RKO (cell line): ENCODE measurements at regions not wholly inside any gene's neighbourhood (a gene's known extent, or its start where the extent isn't known, plus 50 kb on each side); places are given as distances from the start of the nearest gene placed in this dataset.
"Not testable (repeated sequence)": the region's sequence is repeated elsewhere in the genome, so short reads cannot be mapped to it uniquely, and the experiment has no call there.

Source experiments
- DNase-seq: peaks from one replicate; pipeline ENCODE4 v3.0.0-alpha.2; 2016; ENCODE audit warnings: low spot score

DNA sequence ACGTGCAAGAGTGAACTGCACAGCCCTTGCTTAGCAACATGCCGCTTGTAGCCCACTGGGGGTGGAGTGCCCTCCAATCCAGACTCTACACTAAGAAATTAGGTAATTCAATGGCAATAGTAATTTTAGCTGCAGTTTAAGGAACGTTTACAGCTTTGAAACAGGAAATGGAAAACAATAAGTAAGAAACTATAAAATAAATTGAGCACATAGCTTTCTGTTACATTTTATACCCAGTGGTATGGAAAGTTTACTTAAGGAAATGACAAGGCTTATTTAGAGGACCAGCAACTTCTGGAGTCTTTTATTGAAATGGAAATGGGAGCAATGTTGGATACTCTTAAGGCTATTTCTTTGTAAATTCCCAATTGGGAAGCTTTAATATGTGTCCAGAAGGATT lies 373.2 kb downstream of the KCNRG start:
- DNase-seq = no peak

DNA sequence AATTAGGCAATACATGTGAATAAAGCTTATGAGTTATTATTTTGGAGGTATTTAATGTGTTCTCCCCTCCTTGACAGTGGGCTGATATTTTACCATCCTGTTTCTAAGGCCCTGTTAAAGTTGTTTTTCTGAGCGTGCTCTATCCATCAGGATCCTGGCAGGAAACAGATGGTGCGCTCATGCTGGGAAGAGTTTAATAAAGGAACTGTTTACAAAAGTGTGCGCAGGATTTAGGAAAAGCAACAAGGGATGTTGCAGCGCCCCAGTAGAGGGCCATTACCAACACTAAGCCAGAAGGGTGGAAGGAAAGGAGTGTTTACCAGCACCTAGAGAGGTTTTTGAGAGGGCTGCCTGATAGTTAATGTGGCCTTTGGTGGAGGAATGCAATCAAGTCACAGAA lies 374.5 kb downstream of the KCNRG start:
- DNase-seq = no peak

DNA sequence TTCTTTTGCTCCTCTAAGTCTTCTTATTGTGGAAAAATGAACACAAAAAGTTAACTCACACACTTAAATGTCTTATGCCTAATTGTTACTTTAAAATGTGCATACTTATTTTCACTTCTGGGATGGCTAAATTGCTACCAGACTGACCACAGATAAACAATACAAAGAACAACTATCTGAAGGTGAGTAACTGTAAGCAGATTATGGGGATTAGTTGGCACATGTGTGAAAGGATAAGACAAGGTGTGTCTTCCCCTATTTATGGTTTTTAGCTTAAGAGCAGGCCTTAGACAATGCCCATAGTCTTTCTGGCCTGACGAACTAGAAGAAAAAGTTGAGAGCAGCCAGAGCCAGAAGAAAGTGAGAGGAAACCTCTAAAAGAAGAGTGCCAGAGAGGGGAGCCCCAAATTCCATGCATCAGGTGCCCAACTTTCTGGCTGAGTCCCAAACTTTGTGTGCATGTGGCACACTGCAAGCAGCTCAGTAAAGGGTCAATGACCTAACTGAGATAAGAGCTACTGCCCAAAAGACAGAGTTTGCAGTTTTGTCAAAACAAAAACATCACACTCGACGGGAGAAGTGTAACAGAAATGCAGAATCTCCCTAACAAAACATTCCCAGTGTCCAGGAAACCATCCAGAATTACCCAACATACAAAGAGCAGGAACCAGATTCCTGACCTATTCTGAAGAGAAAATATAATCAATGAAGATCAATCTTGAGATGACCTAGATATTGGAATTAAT lies 375.4 kb downstream of the KCNRG start:
- DNase-seq = no peak

DNA sequence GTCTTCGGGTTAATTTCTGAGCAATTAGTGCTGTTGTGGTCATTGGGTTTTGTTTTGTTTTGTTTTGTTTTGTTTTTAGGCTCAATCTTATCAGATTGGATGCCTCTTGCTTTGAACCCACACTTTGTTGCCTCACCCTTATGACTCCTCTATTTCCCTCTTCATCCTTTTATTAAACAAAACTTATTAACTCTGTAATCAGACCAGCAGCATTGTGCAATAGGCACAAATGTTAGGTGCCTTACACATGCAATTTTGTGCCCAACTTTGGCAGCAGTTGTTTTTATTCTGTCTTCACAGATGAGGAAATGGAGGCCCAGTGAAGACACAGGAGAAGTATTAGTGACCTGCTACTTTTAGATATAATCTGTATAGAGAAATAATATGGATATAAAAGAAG lies 377.7 kb downstream of the KCNRG start:
- no peak for DNase-seq

DNA sequence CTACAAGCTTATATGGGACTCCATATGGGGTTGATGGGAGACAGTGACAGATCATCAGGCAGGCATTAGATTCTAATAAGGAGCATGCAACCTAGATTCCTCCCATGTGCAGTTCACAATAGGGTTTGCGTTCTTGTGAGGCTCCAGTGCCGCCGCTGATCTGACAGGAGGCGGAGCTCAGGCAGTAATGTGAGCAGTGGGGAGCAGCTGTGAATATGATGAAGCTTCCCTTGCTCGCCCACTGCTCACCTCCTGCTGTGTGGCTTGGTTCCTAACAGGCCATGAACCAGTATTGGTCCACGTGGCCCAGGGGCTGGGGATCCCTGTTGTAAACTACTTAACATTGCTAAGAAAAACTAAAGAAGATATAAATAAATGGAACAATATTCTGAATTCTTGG lies 378.4 kb downstream of the KCNRG start:
- no peak for DNase-seq

DNA sequence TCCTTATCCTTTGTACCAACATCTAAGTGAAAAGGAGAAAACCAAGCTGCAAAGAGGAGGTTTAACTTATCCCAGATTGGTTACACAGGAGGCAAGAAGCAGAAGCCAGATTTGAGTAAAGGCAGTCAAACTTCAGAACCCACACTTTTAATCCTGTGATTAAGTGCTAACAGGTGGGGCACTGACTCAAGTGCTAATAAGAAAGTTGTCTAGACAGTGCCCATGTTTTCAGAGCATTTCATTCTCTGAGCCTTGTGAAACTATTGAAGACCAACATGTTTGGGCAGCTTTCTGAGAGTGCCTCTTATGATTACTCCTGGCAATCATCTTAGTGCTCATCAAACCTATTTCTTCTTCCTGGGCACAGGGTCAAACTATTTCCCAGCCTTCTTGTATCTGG lies 380.8 kb downstream of the KCNRG start:
- DNase-seq = no peak

DNA sequence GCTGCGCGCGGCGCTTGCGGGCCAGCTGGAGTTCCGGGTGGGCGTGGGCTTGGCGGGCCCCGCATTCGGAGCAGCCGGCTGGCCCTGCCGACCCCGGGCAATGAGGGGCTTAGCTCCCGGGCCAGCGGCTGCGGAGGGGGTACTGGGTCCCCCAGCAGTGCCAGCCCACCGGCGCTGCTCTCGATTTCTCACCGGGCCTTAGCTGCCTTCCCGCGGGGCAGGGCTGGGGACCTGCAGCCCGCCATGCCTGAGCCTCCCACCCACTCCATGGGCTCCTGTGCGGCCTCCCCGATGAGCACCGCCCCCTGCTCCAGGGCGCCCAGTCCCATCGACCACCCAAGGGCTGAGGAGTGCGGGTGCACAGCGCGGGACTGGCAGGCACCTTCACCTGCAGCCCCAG lies 381.4 kb downstream of the KCNRG start:
- DNase-seq = not testable (repeated sequence)

DNA sequence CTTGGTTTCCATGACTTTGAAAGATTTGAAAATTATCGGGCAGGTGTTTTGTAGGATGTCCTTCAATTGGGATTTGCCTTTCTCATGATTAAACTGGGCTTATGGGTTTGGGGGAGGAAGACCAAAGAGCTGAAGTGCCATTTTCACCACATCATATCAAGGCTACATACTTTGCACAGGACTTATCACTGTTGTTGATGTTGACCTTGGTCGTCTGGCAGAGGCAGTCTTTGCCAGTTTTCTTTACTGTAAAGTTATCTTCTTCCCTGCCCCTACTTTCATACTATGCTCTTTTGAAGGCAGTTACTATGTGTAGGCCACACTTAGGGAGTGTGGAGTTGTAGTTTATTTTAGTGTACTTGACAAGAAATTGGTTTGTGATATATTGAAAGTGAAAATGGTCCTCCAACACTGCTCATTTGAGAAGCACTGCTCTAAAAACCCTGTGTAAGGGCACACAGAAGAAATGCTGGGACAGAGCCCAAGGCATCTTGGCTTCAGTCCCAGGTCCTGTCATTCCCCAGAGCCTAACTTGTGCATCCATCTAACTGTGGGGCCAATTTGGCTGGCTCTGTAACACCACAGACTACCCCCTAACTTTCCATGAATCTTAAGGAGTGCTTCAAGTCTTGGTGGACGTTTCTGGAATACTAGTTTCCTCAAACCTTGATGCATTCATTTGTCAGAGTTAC lies 384.9 kb downstream of the KCNRG start:
- no peak for DNase-seq

DNA sequence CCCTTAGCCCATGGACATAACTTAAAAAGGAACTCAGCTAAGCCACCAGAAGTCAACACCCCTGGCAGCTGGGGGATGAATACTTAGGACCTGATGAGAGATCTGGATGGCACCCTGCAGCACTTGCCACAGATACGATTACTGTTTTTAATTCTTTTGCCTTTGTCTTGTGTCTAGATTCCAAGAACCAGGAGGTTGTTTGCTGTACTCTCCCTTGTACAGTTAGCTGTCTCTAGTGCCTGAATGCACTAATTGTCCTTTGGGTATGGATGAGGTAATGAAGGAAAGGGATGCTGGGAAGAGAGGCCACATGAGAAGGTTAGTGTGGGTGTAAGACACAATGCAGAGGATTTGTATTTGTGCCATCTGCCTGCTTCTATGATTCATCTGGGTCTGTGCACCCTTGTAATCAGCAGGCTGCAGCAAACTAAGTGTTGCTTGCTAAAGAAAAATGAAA lies 385.8 kb downstream of the KCNRG start:
- DNase-seq = peak; percentile 10

DNA sequence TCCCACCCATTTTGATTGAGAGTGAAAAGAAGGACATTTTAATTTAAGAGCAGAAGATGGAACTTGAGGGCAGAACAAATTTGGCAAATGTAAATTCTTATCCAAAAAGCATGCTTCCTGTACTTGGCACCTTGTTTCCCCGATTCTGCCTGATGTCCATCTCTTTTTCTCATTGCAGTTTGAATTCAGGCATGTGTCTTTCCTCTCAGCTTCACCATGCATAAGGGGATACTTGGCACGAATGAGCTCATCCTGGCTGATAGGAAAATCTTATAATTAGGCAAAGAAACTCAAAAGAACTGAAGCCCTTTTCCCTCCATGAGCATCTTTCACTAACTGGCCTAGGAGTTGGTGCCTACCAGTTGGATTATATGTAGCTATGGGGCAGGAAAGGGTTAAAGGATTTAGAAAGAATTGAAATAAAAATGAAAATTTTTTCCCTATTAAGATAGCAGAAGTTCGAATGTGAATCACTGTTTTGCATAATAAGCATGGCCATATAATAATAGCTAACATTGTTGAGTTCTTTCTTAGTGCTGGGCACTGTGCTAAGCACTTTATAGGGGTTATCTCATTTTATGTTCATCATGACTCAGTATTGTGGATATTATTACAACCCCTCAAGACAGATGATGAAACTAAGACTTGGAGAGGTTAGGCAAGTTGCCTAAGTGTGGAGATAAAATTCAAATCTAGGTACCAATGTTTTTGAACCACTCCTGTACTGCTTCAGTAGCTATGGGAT lies 386.6 kb downstream of the KCNRG start:
- no peak for DNase-seq

DNA sequence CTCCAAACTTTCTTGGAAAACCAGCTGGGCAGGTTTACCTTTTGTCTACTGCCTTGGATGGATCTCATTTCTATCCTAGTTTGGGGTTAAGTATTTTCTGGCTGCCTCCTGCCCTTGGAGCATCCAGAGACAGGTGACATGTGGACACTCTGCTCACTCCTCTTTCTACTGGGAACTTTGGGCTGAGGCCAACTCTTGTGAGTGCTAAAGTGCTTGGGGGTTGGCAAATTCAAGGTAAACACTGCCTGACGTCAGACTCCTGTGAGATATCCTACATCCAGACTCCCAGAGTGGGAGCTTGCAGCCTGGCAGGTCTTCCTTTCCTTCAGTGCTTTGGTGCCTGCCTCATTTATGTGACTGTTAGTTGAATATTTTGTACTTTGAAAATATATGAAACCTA lies 388.1 kb downstream of the KCNRG start:
- no peak for DNase-seq

DNA sequence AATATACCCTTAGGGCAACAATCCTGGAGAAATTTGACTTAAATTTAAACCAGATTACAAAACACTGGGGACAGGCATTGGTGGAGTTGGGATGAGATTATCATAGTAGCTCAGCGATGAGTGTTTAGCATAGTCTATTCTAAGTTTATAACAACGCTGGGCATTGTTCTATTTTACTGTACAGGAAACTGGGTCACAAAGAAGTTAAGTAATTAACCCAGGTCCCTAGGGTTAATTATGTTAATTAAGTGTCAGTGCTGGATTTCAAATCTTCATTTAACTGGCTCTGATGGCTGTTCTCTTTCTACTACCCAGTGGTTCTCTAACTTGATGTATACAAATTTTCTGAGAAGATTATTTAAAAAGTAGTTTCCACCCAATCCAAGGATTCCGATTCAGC lies 388.9 kb downstream of the KCNRG start:
- DNase-seq = no peak

DNA sequence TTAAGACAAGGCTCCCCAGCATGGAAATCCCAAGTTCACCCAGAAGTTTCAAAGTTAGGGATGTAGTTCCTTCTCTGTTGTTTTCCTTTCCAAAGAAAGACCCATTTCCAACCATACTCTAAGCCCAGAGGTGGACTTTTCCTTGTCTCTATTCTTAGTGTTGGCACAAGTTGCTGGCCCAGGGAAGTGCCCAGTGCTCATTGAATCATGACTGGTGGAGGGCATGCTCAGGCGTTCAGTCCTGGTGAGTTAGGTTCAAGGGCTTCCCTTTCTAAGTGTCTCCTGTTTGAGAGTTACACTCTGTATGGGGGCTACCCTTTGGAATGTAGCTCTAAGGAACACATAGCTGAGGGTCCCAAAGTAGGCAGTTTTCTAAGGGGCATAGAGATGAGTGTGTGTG lies 389.5 kb downstream of the KCNRG start:
- DNase-seq = no peak

DNA sequence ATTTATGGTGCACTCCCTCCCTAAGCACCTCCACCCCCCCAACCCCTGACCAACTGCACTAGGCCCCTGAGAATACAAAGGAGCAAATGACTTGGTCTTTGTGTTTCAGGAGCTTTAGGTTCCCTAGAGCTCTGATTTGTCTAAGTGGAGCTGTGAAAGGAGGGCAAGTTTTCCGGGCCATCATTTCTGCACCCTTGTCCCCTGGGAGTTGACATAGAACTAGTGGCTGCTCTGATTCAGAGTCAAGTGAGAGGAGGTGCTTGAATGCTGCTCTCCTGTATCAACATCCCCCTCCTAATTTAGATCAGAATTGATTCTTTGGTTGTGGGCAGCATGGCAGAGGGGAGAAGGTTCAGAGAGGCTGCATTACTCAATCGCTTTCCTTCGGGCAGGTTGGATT lies 391.6 kb downstream of the KCNRG start:
- no peak for DNase-seq

DNA sequence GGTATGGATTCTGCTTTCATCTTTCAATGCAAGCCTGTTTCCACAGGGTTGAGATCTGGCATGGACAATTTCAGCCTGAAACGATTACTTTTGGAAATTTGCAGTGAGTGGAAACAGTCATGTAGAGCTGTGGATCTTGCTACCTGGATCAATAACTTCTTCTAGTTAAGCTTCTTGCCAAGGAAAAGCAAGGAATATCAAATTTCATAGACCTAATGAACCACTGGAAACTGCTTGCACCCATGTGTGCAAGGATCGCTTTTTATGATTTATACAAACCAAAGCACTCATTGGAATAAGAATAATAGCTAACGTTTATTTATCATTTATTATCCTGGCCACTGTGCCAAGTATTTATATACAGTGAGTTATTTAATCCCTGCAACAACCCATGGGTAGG lies 392.8 kb downstream of the KCNRG start:
- no peak for DNase-seq

DNA sequence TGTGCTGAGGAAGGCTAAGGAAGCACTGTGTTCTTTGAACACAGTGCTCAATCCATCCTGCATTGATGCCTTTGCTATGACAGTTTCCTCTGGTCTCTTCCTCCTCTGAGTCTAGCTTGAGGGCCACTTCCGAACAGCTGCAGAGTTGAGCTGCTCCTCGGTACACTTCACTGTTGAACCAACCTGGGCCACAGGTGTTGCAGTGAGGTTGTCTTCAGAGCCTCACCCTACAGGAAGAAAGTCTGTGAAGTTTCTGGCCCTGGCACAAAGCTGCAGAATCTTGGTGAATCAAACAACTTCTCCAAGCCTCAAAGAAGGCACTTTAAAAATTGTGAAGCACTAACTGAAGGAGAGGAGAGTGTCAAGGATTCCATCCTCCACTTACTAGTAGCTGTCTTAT lies 394.0 kb downstream of the KCNRG start:
- no peak for DNase-seq

DNA sequence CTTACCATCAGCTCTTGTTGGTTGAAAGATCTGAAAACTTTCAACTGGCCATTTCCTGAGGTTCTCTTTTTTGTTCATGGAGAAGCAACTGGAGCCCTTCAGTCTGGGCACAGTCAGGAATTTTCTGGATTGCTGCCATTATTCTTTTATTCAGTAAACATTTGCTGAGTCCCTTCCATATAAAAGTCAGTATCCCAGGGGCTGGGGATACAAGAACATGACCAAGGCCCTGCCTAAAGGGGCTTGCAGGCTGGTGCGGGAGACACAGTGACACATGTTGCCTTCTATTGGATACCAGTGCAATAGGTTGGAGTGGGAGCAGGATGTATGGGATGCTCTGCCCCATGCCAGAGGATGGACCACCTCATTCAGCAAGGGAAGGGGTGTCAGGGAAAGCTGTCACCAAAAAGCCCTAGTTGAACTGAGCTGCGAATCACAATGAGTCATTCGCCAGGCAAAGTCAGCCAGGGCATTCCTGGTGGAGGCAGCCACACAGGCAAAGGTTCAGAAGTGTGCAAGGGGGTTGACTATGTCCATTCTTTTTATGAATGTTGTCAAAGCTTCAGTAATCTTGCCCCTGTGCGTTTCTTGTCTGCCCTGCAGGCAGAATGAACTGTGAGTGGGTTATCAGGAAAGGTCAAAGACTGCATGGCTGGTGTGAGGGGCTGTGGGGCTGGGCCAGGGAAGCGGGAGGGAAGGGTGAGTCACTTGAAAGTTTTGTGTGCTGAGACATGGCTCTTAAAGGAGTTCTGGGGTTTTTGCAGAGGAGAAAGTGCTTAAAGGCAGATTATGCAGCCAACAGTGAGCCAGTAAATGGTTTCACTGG lies 395.9 kb downstream of the KCNRG start:
- peak; percentile 81 for DNase-seq

DNA sequence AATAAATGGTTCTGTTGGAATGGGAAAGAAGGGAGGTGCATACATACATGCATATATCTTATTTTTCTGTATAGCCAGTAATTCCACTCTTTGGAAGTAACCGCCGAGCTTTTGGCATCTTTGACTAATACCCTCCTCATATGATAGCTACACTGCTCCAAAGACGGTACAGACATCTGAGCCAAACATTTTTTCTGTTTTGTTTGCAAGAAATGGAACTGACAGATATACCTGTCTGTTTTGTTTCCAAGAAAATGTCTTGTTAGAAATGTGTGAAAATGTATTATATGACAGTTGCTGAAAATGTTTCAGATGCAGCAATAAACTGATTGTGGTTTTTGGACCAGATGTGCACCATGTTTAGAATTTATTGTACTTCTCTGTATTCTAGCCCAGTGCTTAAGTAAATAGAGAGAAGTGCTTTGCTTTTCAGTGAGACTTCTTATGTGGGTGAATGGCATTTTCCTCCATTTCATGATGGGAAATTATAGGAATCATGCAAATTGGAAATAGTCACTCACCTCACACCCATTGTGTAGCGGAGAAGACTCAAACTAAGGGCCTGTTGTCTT lies 396.9 kb downstream of the KCNRG start:
- no peak for DNase-seq

DNA sequence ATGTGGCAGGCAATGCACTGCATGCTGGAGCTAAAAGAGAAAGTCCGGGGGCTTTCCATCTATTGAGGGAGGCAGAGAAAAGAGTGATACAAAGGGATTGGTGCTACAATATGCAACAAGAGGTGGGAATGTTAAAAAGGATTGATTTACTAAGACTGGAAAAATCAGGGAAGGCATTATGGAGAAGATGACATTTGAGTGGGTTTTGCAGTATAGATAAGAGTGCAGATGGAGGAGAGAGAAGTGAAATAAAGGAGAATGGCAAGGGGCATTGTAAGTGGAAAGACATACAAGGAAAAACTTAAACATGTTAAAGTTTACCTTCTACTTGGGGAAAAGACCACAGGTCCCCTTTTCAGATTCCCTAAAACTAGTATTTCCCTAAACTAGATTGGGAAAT lies 399.4 kb downstream of the KCNRG start:
- DNase-seq = no peak

DNA sequence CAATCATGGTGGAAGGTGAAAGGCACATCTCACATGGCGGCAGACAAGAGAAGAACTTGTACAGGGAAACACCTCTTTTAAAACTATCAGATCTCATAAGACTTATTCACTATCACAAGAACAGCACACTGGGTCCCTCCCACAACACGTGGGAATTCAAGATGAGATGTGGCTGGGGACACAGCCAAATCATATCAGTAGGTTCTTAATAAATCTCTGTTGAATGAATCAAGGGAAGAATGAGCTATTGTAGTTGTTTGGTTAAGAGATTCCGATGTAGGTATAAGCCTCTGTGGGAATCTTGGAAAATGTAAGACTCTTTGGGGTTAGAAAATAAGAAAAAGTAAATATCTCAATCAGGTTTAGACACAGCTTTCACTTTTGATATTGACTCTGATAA lies 400.2 kb downstream of the KCNRG start:
- no peak for DNase-seq

DNA sequence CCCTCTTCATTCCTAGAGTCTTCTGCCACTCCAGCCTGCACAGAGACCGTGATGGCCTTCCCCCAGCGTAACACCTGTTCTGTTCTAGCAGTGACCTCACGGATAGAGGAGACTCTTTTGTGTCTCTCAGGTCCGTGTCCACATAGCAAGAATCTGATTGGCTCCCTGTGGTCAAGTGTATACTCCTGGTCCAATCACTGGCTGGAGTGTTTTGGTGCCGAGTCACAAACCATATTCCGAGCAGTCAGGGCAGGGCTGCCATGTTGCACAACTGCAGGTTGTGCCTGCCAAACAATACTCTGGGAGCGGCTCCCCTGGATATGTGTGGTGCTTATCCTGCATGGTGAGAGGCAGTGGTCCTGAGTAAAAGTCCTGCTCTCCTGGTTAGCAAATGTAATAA lies 402.4 kb downstream of the KCNRG start:
- DNase-seq = no peak

DNA sequence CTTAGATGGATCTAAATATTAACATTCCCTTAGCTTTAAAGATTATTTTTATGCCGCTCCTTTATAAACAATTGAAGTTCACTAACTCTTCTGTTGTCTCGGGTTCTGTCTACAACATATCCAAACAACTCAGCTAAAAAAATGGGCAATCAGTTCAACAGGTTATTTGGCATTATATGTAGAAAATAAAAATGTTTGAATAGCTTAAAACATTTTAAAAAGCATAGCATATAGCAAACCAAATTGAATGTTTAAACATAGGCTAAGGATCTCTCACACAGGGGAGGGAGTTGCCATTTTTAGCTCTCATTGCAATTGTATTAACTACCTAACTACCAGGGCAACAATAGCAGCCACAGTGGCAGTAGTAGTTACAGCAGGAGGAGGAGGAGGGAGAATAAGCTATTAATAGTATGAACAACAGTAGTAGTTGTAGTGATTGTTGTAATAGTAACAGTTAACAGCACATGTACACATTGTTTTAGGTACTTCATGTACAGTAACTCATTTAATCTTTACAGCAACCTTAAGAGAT lies 404.2 kb downstream of the KCNRG start:
- no peak for DNase-seq
